Frontal cortex (tissue), 3 donors: ENCODE measurements at regions not wholly inside any gene's neighbourhood (a gene's known extent, or its start where the extent isn't known, plus 50 kb on each side); places are given as distances from the start of the nearest gene placed in this dataset.

ENCODE experiments used
- DNase-seq, 2 donors: peaks; one replicate each; pipeline ENCODE4 v3.0.0; 2012; ENCODE audit warnings: low spot score in 2 of 2
- FAIRE-seq: peaks from 2 replicates; lab custom pipeline; 2012; peaks lifted over from hg19 to GRCh38; lab: Jason Lieb, UNC
- donor health status: control.
- donor health status: control.
- donor health status: control.

- no peak for FAIRE-seq
- DNase-seq, result no peak
Observed at GRCh38 chr21:27277110-27277509, 310.2 kb upstream of the ADAMTS5 start.

GRCh38 chr21:27275294-27275927, 308.5 kb upstream of the ADAMTS5 start:
- DNase-seq, result peak in 1 of 2 donors; percentile 8
- FAIRE-seq, result no peak

GRCh38 chr21:27269644-27270043, 302.8 kb upstream of the ADAMTS5 start:
- FAIRE-seq, result no peak

GRCh38 chr21:27268290-27268689, 301.4 kb upstream of the ADAMTS5 start:
- DNase-seq (no peak), FAIRE-seq (no peak)

More at GRCh38 chr21:27269644-27270043, 302.8 kb upstream of the ADAMTS5 start:
- DNase-seq, result no peak

- no peak for FAIRE-seq
- no peak for DNase-seq
Observed at GRCh38 chr21:27265949-27266348, 299.1 kb upstream of the ADAMTS5 start.

- no peak for DNase-seq
- no peak for FAIRE-seq
Observed at GRCh38 chr21:27265492-27265891, 298.6 kb upstream of the ADAMTS5 start.

GRCh38 chr21:27261676-27262075, 294.8 kb upstream of the ADAMTS5 start:
- no peak for DNase-seq
- no peak for FAIRE-seq

- DNase-seq (no peak), FAIRE-seq (peak; percentile 71)
Observed at GRCh38 chr21:27260728-27261127, 293.8 kb upstream of the ADAMTS5 start.

GRCh38 chr21:27258742-27259448, 292.0 kb upstream of the ADAMTS5 start:
- FAIRE-seq, result no peak
- DNase-seq, result no peak

- FAIRE-seq, result no peak
- no peak for DNase-seq
Observed at GRCh38 chr21:27257908-27258556, 291.1 kb upstream of the ADAMTS5 start.

- FAIRE-seq (no peak), DNase-seq (no peak)
Observed at GRCh38 chr21:27257226-27257625, 290.3 kb upstream of the ADAMTS5 start.

- DNase-seq (no peak), FAIRE-seq (no peak)
Observed at GRCh38 chr21:27251752-27252151, 284.9 kb upstream of the ADAMTS5 start.

GRCh38 chr21:27250366-27250765, 283.5 kb upstream of the ADAMTS5 start:
- no peak for DNase-seq
- FAIRE-seq, result no peak

- DNase-seq (no peak), FAIRE-seq (no peak)
Observed at GRCh38 chr21:27248814-27249213, 281.9 kb upstream of the ADAMTS5 start.

- no peak for FAIRE-seq
Observed at GRCh38 chr21:27246741-27247140, 279.9 kb upstream of the ADAMTS5 start.

GRCh38 chr21:27244776-27245175, 277.9 kb upstream of the ADAMTS5 start:
- FAIRE-seq (no peak), DNase-seq (no peak)

More at GRCh38 chr21:27246741-27247140, 279.9 kb upstream of the ADAMTS5 start:
- no peak for DNase-seq

- FAIRE-seq, result peak; percentile 74
Observed at GRCh38 chr21:27244352-27244751, 277.5 kb upstream of the ADAMTS5 start.

GRCh38 chr21:27240839-27241238, 274.0 kb upstream of the ADAMTS5 start:
- FAIRE-seq, result no peak
- DNase-seq, result no peak

More at GRCh38 chr21:27244352-27244751, 277.5 kb upstream of the ADAMTS5 start:
- DNase-seq, result no peak

GRCh38 chr21:27233514-27234115, 266.7 kb upstream of the ADAMTS5 start:
- FAIRE-seq, result no peak

GRCh38 chr21:27225940-27226339, 259.1 kb upstream of the ADAMTS5 start:
- FAIRE-seq, result no peak
- no peak for DNase-seq

More at GRCh38 chr21:27233514-27234115, 266.7 kb upstream of the ADAMTS5 start:
- no peak for DNase-seq

- DNase-seq (no peak), FAIRE-seq (peak; percentile 37)
Observed at GRCh38 chr21:27225151-27225550, 258.3 kb upstream of the ADAMTS5 start.
